ENCODE measurements at regions not wholly inside any gene's neighbourhood (a gene's known extent, or its start where the extent isn't known, plus 50 kb on each side); places are given as distances from the start of the nearest gene placed in this dataset.

- no peak for DNase-seq (ENCODE audit: low read depth in 1 of 2, low spot score in 1 of 2)
- no peak overlapping the region for H3K4me3 ChIP-seq (replicated peaks; ENCODE audit: insufficient read depth, low read length)
- TF ChIP-seq POLR2AphosphoS5 (IDR thresholded peaks at IDR 0.05; ENCODE audit: low read depth) (no peak), SPI1 (IDR thresholded peaks at IDR 0.05; ENCODE audit: borderline replicate concordance, low read depth) (no peak), GABPA (IDR thresholded peaks at IDR 0.05; ENCODE audit: low read depth) (no peak), CTCF (IDR thresholded peaks at IDR 0.05; ENCODE audit: insufficient read depth, low read length) (no peak), REST (IDR thresholded peaks at IDR 0.05; ENCODE audit: insufficient replicate concordance, low read depth) (no peak)
- no peak overlapping the region for H3K27ac ChIP-seq (replicated peaks)
- no peaks in the 10 kb centered on the region for H3K27me3 ChIP-seq (ENCODE audit: insufficient read depth, poor library complexity, severe bottlenecking)
These were observed 398.1 kb upstream of the API5 start for GRCh38 chr11:42913731-42914130.

GRCh38 chr11:42923651-42924050, 388.1 kb upstream of the API5 start:
- no peak for DNase-seq (ENCODE audit: low read depth in 1 of 2, low spot score in 1 of 2)
- Histone ChIP-seq H3K4me3 (replicated peaks; ENCODE audit: insufficient read depth, low read length) (no peak overlapping the region), H3K27ac (replicated peaks) (no peak overlapping the region), H3K27me3 (ENCODE audit: insufficient read depth, poor library complexity, severe bottlenecking) (no peaks in the 10 kb centered on the region)
- TF ChIP-seq POLR2AphosphoS5 (IDR thresholded peaks at IDR 0.05; ENCODE audit: low read depth), result no peak
- no peak for TF ChIP-seq GABPA (IDR thresholded peaks at IDR 0.05; ENCODE audit: low read depth)
- no peak for TF ChIP-seq SPI1 (IDR thresholded peaks at IDR 0.05; ENCODE audit: borderline replicate concordance, low read depth)
- no peak for TF ChIP-seq REST (IDR thresholded peaks at IDR 0.05; ENCODE audit: insufficient replicate concordance, low read depth)
- no peak for TF ChIP-seq CTCF (IDR thresholded peaks at IDR 0.05; ENCODE audit: insufficient read depth, low read length)

GRCh38 chr11:42925916-42926315, 385.9 kb upstream of the API5 start:
- DNase-seq (ENCODE audit: low read depth in 1 of 2, low spot score in 1 of 2), result no peak
- TF ChIP-seq REST (IDR thresholded peaks at IDR 0.05; ENCODE audit: insufficient replicate concordance, low read depth) (no peak), GABPA (IDR thresholded peaks at IDR 0.05; ENCODE audit: low read depth) (no peak)

GRCh38 chr11:42947405-42947804, 364.4 kb upstream of the API5 start:
- no peak for DNase-seq (ENCODE audit: low read depth in 1 of 2, low spot score in 1 of 2)
- no peak overlapping the region for H3K27ac ChIP-seq (replicated peaks)
- no peaks in the 10 kb centered on the region for H3K27me3 ChIP-seq (ENCODE audit: insufficient read depth, poor library complexity, severe bottlenecking)
- H3K4me3 ChIP-seq (replicated peaks; ENCODE audit: insufficient read depth, low read length), result no peak overlapping the region
- TF ChIP-seq REST (IDR thresholded peaks at IDR 0.05; ENCODE audit: insufficient replicate concordance, low read depth) (no peak), SPI1 (IDR thresholded peaks at IDR 0.05; ENCODE audit: borderline replicate concordance, low read depth) (no peak), POLR2AphosphoS5 (IDR thresholded peaks at IDR 0.05; ENCODE audit: low read depth) (no peak), CTCF (IDR thresholded peaks at IDR 0.05; ENCODE audit: insufficient read depth, low read length) (no peak), GABPA (IDR thresholded peaks at IDR 0.05; ENCODE audit: low read depth) (no peak)

More at GRCh38 chr11:42925916-42926315, 385.9 kb upstream of the API5 start:
- H3K27me3 ChIP-seq (ENCODE audit: insufficient read depth, poor library complexity, severe bottlenecking), result no peaks in the 10 kb centered on the region
- no peak overlapping the region for H3K4me3 ChIP-seq (replicated peaks; ENCODE audit: insufficient read depth, low read length)
- H3K27ac ChIP-seq (replicated peaks), result no peak overlapping the region
